Ishikawa (cell line): ENCODE measurements at regions not wholly inside any gene's neighbourhood (a gene's known extent, or its start where the extent isn't known, plus 50 kb on each side); places are given as distances from the start of the nearest gene placed in this dataset.

Experiments used
- TCF12 ChIP-seq: IDR thresholded peaks from 2 replicates; pipeline ENCODE4 v1.6.1; 2012; ENCODE audit warnings: low read depth
- TF ChIP-seq, protein P1 (sequence below): IDR thresholded peaks from 2 replicates; pipeline ENCODE4 v1.6.1; 2012

DNA sequence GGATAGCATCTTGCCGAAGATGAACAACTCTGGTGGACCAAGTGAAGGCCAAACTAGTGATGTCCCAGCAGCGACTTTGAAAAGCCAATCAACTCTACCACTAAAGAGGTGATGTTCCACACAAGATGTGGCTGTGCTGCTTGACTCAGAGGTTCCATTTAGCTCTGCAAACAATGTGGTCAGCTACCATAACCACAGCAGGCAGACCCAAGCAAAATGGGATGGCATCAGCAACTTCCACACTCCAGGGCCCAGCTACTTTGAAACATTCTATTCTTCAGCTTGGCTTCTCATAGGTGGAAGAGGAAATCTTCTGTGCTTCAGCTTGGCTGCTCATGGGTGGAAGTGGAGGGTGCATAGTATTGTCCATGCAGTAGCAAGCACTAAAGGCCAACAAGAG lies 70.5 kb downstream of the IRX2 start:
- TF ChIP-seq, protein P1, sequence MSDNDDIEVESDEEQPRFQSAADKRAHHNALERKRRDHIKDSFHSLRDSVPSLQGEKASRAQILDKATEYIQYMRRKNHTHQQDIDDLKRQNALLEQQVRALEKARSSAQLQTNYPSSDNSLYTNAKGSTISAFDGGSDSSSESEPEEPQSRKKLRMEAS: no peak
- no peak for TF ChIP-seq TCF12
